PC-3 (cell line): ENCODE measurements at regions not wholly inside any gene's neighbourhood (a gene's known extent, or its start where the extent isn't known, plus 50 kb on each side); places are given as distances from the start of the nearest gene placed in this dataset.

ENCODE experiments used
- CTCF ChIP-seq: fragments of 300-600 bp; sonication (generic); conservative IDR thresholded peaks from 2 replicates; pipeline ENCODE4 v1.5.1; 2017; ENCODE audit warnings: antibody characterized with exemption, low read depth, mild to moderate bottlenecking, low read length
- EZH2 ChIP-seq: fragments of 300-600 bp; sonication (generic); IDR thresholded peaks from one replicate; pipeline ENCODE4 v1.6.1; 2017; ENCODE audit warnings: antibody characterized with exemption, mild to moderate bottlenecking, low read length; ENCODE audit not compliant: unreplicated experiment
- EZH2phosphoT487 ChIP-seq: fragments of 300-600 bp; sonication (generic); IDR thresholded peaks from 2 replicates; pipeline ENCODE4 v1.6.1; 2018; ENCODE audit warnings: mild to moderate bottlenecking, antibody characterized with exemption, low read length, borderline replicate concordance

DNA sequence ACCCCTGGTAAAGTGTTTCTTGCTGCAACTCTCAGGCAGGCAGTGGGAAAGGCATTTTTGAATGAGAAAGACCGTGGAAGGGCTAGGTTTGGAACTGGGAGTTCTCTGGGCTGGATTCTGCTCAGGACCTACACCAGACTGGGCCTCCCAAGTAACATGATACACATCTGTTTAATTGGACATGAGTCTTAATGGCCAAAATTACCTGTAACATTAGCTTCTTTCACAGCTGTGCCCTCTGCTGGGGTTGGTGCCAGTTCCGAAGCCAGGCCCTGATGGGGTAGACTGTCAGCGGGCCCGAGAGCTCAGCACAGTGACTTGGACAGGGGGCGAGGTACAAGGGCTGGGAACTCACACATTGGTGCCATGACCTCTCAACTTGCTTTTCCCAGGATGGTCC, 118.9 kb upstream of the IRX3 start:
- TF ChIP-seq CTCF: no peak
- TF ChIP-seq EZH2: no peak
- no peak for TF ChIP-seq EZH2phosphoT487
